ENCODE measurements at regions not wholly inside any gene's neighbourhood (a gene's known extent, or its start where the extent isn't known, plus 50 kb on each side); places are given as distances from the start of the nearest gene placed in this dataset.

GRCh38 chr2:15810477-15811150, 129.7 kb upstream of the MYCN start:
- no peak for TF ChIP-seq CTCF (IDR thresholded peaks at IDR 0.05; ENCODE audit: borderline replicate concordance, extremely low read depth, low read length, poor library complexity, severe bottlenecking)
- TF ChIP-seq EZH2 (IDR thresholded peaks at IDR 0.05; ENCODE audit: borderline replicate concordance, low read depth, low read length, severe bottlenecking), result no peak

All from DND-41 (cell line).